Tibial nerve (tissue), 4 donors: ENCODE measurements at regions not wholly inside any gene's neighbourhood (a gene's known extent, or its start where the extent isn't known, plus 50 kb on each side); places are given as distances from the start of the nearest gene placed in this dataset.
"Not testable (repeated sequence)": the region's sequence is repeated elsewhere in the genome, so short reads cannot be mapped to it uniquely, and the experiment has no call there.

Experiments
- DNase-seq, 2 donors: peaks; one replicate each; pipeline ENCODE4 v3.0.0-alpha.2; 2019; ENCODE audit warnings: low spot score in 2 of 2
- H3K27ac ChIP-seq, 4 donors: fragments of 200-600 bp; sonication (generic) in 3 of 4; one replicate each; pipeline ENCODE4 v1.5.1; 2017 to 2019; ENCODE audit warnings: mild to moderate bottlenecking in 1 of 4
- H3K27me3 ChIP-seq, 2 donors: fragments of 200-600 bp; sonication (generic) in 1 of 2; one replicate each; pipeline versions ENCODE4 v1.5.1 to v1.6.0; 2017 to 2019
- H3K36me3 ChIP-seq, 3 donors: fragments of 200-600 bp; sonication (generic); one replicate each; pipeline ENCODE4 v1.5.1; 2018 to 2019
- H3K4me1 ChIP-seq, 4 donors: fragments of 200-600 bp; sonication (generic) in 3 of 4; one replicate each; pipeline ENCODE4 v1.5.1; 2017 to 2019
- H3K4me3 ChIP-seq, 4 donors: fragments of 200-600 bp; sonication (generic) in 3 of 4; one replicate each; pipeline ENCODE4 v1.5.1; 2017 to 2019; ENCODE audit warnings: mild to moderate bottlenecking in 1 of 4, moderate library complexity in 1 of 4
- H3K9me3 ChIP-seq, 4 donors: fragments of 200-600 bp; sonication (generic) in 3 of 4; one replicate each; pipeline ENCODE4 v1.5.1; 2017 to 2019
- CTCF ChIP-seq, 5 experiments: fragments of 200-600 bp in 3 of 5; fragments of 450-650 bp in 2 of 5; sonication (generic) in 3 of 5; IDR thresholded peaks; one replicate each; pipeline ENCODE4 v1.5.1; 2016 to 2019; ENCODE audit warnings: antibody characterized with exemption in 5 of 5, mild to moderate bottlenecking in 3 of 5, moderate library complexity in 2 of 5
- EP300 ChIP-seq, 2 donors: sonication (generic); formaldehyde crosslinking; IDR thresholded peaks; one replicate each; pipeline ENCODE4 v1.6.1; 2017; ENCODE audit warnings: antibody characterized with exemption in 2 of 2, mild to moderate bottlenecking in 1 of 2
- POLR2A ChIP-seq, 2 donors: fragments of 450-650 bp; IDR thresholded peaks; one replicate each; pipeline ENCODE4 v1.6.1; 2017; ENCODE audit warnings: antibody characterized with exemption in 2 of 2, mild to moderate bottlenecking in 2 of 2, moderate library complexity in 2 of 2
- WGBS, 2 donors: methylation state at CpG; one replicate each; pipeline ENCODE4 v1.1.5; 2018; 5-methylcytosine and 5-hydroxymethylcytosine counted together

GRCh38 chr18:78429127-78430108 is 550.2 kb upstream of the SALL3 start:
- no peak for DNase-seq
- no peak overlapping the region for H3K4me3 ChIP-seq
- WGBS, 2 donors: 83 to 87% methylated on average over 50 of the region's 54 CpGs
- TF ChIP-seq POLR2A (IDR thresholded peaks at IDR 0.05) (no peak), CTCF (IDR thresholded peaks at IDR 0.05) (no peak), EP300 (IDR thresholded peaks at IDR 0.05) (no peak)
- peaks cover 0 to 8% (median 0%) of the 10 kb centered on the region in 4 donors for H3K9me3 ChIP-seq
- H3K27ac ChIP-seq: no peak overlapping the region
- H3K27me3 ChIP-seq: no peaks in the 10 kb centered on the region
- H3K4me1 ChIP-seq: no peaks in the 10 kb centered on the region
- H3K36me3 ChIP-seq: no peaks in the 10 kb centered on the region

- WGBS, 2 donors: 85 to 88% methylated on average over 28 of the region's 28 CpGs
- H3K4me1 ChIP-seq: no peaks in the 10 kb centered on the region
- no peaks in the 10 kb centered on the region for H3K27me3 ChIP-seq
- no peaks in the 10 kb centered on the region for H3K36me3 ChIP-seq
- TF ChIP-seq EP300 (IDR thresholded peaks at IDR 0.05) (no peak), CTCF (IDR thresholded peaks at IDR 0.05) (no peak), POLR2A (IDR thresholded peaks at IDR 0.05) (no peak)
- H3K4me3 ChIP-seq: no peak overlapping the region
- no peak for DNase-seq
- H3K9me3 ChIP-seq: peaks cover 0 to 8% (median 0%) of the 10 kb centered on the region in 4 donors
- H3K27ac ChIP-seq: no peak overlapping the region
Measured at GRCh38 chr18:78430131-78430758, 549.4 kb upstream of the SALL3 start.

GRCh38 chr18:78431606-78432005 is 548.0 kb upstream of the SALL3 start:
- H3K4me1 ChIP-seq: no peaks in the 10 kb centered on the region
- no peak overlapping the region for H3K4me3 ChIP-seq
- TF ChIP-seq CTCF (IDR thresholded peaks at IDR 0.05) (no peak), EP300 (IDR thresholded peaks at IDR 0.05) (no peak), POLR2A (IDR thresholded peaks at IDR 0.05) (no peak)
- peaks cover 0 to 8% (median 0%) of the 10 kb centered on the region in 4 donors for H3K9me3 ChIP-seq
- no peak for DNase-seq
- H3K27ac ChIP-seq: no peak overlapping the region
- WGBS, 2 donors: 86 to 90% methylated on average over 13 of the region's 13 CpGs
- H3K36me3 ChIP-seq: no peaks in the 10 kb centered on the region
- no peaks in the 10 kb centered on the region for H3K27me3 ChIP-seq

- Histone ChIP-seq H3K9me3 (peaks cover 0 to 12% (median 0%) of the 10 kb centered on the region in 4 donors), H3K4me3 (no peak overlapping the region), H3K27me3 (no peaks in the 10 kb centered on the region), H3K36me3 (no peaks in the 10 kb centered on the region), H3K4me1 (no peaks in the 10 kb centered on the region), H3K27ac (no peak overlapping the region)
- 86% methylated on average over 9 of the region's 9 CpGs for WGBS, 2 donors
- no peak for DNase-seq
- TF ChIP-seq CTCF (IDR thresholded peaks at IDR 0.05): no peak
- TF ChIP-seq POLR2A (IDR thresholded peaks at IDR 0.05): no peak
- no peak for TF ChIP-seq EP300 (IDR thresholded peaks at IDR 0.05)
Measured at GRCh38 chr18:78433562-78433961, 546.1 kb upstream of the SALL3 start.

- Histone ChIP-seq H3K27ac (no peak overlapping the region), H3K4me1 (no peaks in the 10 kb centered on the region), H3K27me3 (no peaks in the 10 kb centered on the region), H3K4me3 (no peak overlapping the region), H3K36me3 (no peaks in the 10 kb centered on the region), H3K9me3 (peaks cover 0 to 8% (median 0%) of the 10 kb centered on the region in 4 donors)
- TF ChIP-seq POLR2A (IDR thresholded peaks at IDR 0.05): no peak
- TF ChIP-seq EP300 (IDR thresholded peaks at IDR 0.05): no peak
- no peak for TF ChIP-seq CTCF (IDR thresholded peaks at IDR 0.05)
- no peak for DNase-seq
- WGBS, 2 donors: 80 to 81% methylated on average over 8 of the region's 8 CpGs
Measured at GRCh38 chr18:78436110-78436509, 543.5 kb upstream of the SALL3 start.

- H3K4me3 ChIP-seq, H3K9me3 ChIP-seq, H3K36me3 ChIP-seq, H3K27me3 ChIP-seq, DNase-seq, H3K27ac ChIP-seq, H3K4me1 ChIP-seq: not testable (repeated sequence)
- WGBS, 2 donors: 83 to 90% methylated on average over 13 of the region's 13 CpGs
Measured at GRCh38 chr18:78438235-78438634, 541.4 kb upstream of the SALL3 start.
